22Rv1 (cell line): ENCODE measurements at regions not wholly inside any gene's neighbourhood (a gene's known extent, or its start where the extent isn't known, plus 50 kb on each side); places are given as distances from the start of the nearest gene placed in this dataset.

Source experiments
- CTCF ChIP-seq: fragments of 450-650 bp; IDR thresholded peaks from 2 replicates; pipeline ENCODE4 v1.5.1; 2017; ENCODE audit warnings: mild to moderate bottlenecking
- ZFX ChIP-seq: fragments of 450-650 bp; IDR thresholded peaks from 2 replicates; pipeline ENCODE4 v1.6.1; 2017; ENCODE audit warnings: antibody characterized with exemption, borderline replicate concordance

DNA sequence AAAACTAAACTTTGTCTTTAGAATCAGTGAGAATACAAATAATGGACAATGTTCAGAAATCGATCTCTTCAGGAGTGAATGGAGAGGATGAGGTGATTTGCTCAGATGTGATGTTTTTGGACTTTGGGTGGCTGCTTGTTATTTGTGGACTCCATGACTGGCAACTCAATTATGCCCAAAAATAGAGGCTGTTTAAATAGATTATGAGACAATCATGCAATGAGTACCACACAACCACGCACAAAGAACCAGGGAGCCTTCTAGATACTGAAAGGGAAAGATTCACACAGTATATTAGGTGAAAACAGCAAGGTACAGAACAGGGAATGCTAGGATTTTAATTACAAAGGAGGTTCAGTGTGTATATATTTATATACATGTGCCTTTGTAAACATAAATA is 141.3 kb upstream of the ANK3 start:
- TF ChIP-seq CTCF = no peak
- TF ChIP-seq ZFX = no peak
